GM13976 (cell line): ENCODE measurements at regions not wholly inside any gene's neighbourhood (a gene's known extent, or its start where the extent isn't known, plus 50 kb on each side); places are given as distances from the start of the nearest gene placed in this dataset.

Source experiments
- DNase-seq: peaks from one replicate; pipeline ENCODE4 v3.0.0; 2012; ENCODE audit warnings: low spot score
- CTCF ChIP-seq: IDR thresholded peaks from 2 replicates; pipeline ENCODE4 v1.5.1; 2012; ENCODE audit warnings: borderline replicate concordance, mild to moderate bottlenecking; ENCODE audit not compliant: insufficient read depth; ENCODE audit errors: extremely low read depth, missing control alignments, control extremely low read depth
- in situ Hi-C: fragments of 300-500 bp; cut with MboI; formaldehyde crosslinking; loops from one replicate; pipeline ENCODE4 v1.12.0; 2022; ENCODE audit warnings: low sequenced_read_pairs, mixed read lengths, inconsistent platforms; ENCODE audit not compliant: unreplicated experiment

DNA sequence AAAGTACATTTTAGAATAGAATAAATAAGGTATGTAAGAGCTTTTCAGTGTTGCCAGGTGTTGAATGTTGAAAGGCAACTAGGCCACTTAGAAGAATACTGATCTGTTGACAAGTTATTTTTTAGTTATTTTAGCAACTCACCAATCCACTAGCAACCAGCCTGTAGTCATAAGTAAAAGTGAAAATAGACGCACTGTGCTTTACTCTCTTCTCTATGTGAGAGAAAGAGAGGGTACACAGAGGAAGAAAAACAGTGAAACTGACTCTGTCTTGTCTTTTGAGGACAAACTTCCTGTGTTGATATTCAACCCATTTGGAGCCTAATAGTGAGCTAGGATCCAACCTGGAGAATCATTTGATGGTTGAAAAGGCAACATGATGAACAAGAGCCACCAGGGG, 327.1 kb upstream of the GOLIM4 start:
- TF ChIP-seq CTCF = no peak
- DNase-seq = no peak
- in situ Hi-C loops = no loop called here

- in situ Hi-C loops = no loop called here
- DNase-seq = no peak
- TF ChIP-seq CTCF = no peak
Observed at GRCh38 chr3:168419091-168419490, 323.4 kb upstream of the GOLIM4 start.

- TF ChIP-seq CTCF = no peak
- no peak for DNase-seq
- in situ Hi-C loops = no loop called here
Observed at GRCh38 chr3:168417016-168417415, 321.3 kb upstream of the GOLIM4 start.

- DNase-seq = no peak
- in situ Hi-C loops = no loop called here
- no peak for TF ChIP-seq CTCF
Observed at GRCh38 chr3:168416446-168416845, 320.7 kb upstream of the GOLIM4 start.

DNA sequence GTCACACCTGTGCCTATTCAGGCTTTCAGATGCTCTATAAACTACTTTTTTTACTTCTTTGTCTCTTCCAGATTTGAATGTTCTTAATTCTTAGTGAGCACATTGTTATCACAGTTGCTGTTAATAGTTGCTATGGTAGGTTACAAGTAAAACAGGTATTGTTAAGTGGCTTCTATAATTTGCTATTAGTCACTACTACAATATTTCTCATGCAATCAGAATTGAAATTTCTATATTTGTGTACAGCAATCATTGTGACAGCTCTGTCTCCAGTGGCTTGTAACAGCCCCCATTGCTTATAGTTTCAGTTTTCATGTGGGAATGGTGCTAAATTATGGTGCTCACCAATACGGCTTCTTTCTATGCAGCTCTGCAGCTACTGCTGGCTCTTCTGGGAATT, 318.4 kb upstream of the GOLIM4 start:
- TF ChIP-seq CTCF = no peak
- in situ Hi-C loops = no loop called here
- no peak for DNase-seq

DNA sequence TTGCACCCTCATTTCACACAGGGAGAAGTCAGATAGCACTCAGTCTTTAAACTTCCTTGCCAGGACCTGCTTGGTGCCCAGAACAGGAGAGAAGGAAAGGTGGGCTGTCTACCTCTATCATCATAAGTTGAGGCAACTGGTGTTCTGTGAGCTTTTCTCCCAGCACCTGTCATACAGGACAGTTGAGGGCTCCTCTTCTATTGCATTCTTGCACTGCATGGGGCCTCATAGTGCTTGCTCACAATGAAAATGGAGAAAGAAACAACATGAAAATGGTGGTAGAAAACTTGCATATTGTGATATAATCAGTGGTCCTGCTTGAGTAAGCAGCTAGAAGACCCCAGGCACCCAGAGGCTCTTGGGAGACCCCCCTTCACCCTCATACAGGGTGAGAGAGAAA, 311.7 kb upstream of the GOLIM4 start:
- TF ChIP-seq CTCF = no peak
- in situ Hi-C loops = no loop called here
- DNase-seq = no peak

DNA sequence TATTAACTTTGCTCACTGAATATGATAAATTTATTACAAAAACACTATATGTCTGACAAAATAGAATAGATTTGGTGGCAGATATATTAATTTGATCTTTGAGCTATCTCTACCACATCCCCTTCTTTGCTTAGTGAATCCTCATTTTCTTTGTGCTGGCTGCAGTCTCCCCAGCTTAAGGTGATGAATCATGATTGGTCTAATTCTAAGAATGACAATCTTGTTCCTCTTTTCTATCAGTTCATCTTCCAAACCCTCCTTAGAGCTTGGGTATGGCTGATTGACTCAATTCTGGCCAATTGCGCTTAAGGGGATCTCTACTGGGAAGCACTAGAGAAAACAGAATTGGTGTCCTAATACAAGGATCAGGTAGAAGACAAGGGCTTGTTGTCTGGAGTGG, 309.6 kb upstream of the GOLIM4 start:
- no peak for TF ChIP-seq CTCF
- in situ Hi-C loops = no loop called here
- no peak for DNase-seq
